ENCODE measurements at regions not wholly inside any gene's neighbourhood (a gene's known extent, or its start where the extent isn't known, plus 50 kb on each side); places are given as distances from the start of the nearest gene placed in this dataset.
A peak's percentile ranks its signal among the peaks of the same experiment; 100 is the strongest.

GRCh38 chr1:217965156-217965786 lies 319.8 kb upstream of the RRP15 start:
- no peak overlapping the region for H3K4me3 ChIP-seq (ENCODE audit: low read depth, low read length)
- H3K9me3 ChIP-seq (ENCODE audit: control insufficient read depth, insufficient read depth, low read length): peaks cover 2% of the 10 kb centered on the region
- DNase-seq (ENCODE audit: low read depth in 4 of 6, low spot score in 6 of 6): no peak
- H3K27me3 ChIP-seq (ENCODE audit: control insufficient read depth, insufficient read depth, low read length): no peaks in the 10 kb centered on the region
- 82% methylated on average over 8 of the region's 8 CpGs for WGBS (ENCODE audit: insufficient coverage)
- no peak overlapping the region for H3K27ac ChIP-seq (ENCODE audit: low read depth, low read length)
- no peaks in the 10 kb centered on the region for H3K4me1 ChIP-seq (ENCODE audit: control insufficient read depth, insufficient read depth, low read length)
- H3K36me3 ChIP-seq (ENCODE audit: control insufficient read depth, insufficient read depth, low read length): no peaks in the 10 kb centered on the region

GRCh38 chr1:217968085-217968484 lies 317.0 kb upstream of the RRP15 start:
- Histone ChIP-seq H3K4me3 (ENCODE audit: low read depth, low read length) (no peak overlapping the region), H3K9me3 (ENCODE audit: control insufficient read depth, insufficient read depth, low read length) (peaks cover 2% of the 10 kb centered on the region), H3K27ac (ENCODE audit: low read depth, low read length) (no peak overlapping the region), H3K4me1 (ENCODE audit: control insufficient read depth, insufficient read depth, low read length) (no peaks in the 10 kb centered on the region), H3K36me3 (ENCODE audit: control insufficient read depth, insufficient read depth, low read length) (no peaks in the 10 kb centered on the region), H3K27me3 (ENCODE audit: control insufficient read depth, insufficient read depth, low read length) (no peaks in the 10 kb centered on the region)
- DNase-seq (ENCODE audit: low read depth in 4 of 6, low spot score in 6 of 6): no peak
- WGBS (ENCODE audit: insufficient coverage): 95% methylated on average over 7 of the region's 7 CpGs

GRCh38 chr1:217969428-217969827 lies 315.7 kb upstream of the RRP15 start:
- Histone ChIP-seq H3K9me3 (ENCODE audit: control insufficient read depth, insufficient read depth, low read length) (peaks cover 2% of the 10 kb centered on the region), H3K27ac (ENCODE audit: low read depth, low read length) (no peak overlapping the region), H3K4me1 (ENCODE audit: control insufficient read depth, insufficient read depth, low read length) (no peaks in the 10 kb centered on the region), H3K36me3 (ENCODE audit: control insufficient read depth, insufficient read depth, low read length) (no peaks in the 10 kb centered on the region), H3K4me3 (ENCODE audit: low read depth, low read length) (no peak overlapping the region), H3K27me3 (ENCODE audit: control insufficient read depth, insufficient read depth, low read length) (no peaks in the 10 kb centered on the region)
- no peak for DNase-seq (ENCODE audit: low read depth in 4 of 6, low spot score in 6 of 6)
- 55% methylated on average over 5 of the region's 8 CpGs for WGBS (ENCODE audit: insufficient coverage)

GRCh38 chr1:217977943-217978342 lies 307.1 kb upstream of the RRP15 start:
- Histone ChIP-seq H3K27ac (ENCODE audit: low read depth, low read length) (no peak overlapping the region), H3K36me3 (ENCODE audit: control insufficient read depth, insufficient read depth, low read length) (no peaks in the 10 kb centered on the region), H3K27me3 (ENCODE audit: control insufficient read depth, insufficient read depth, low read length) (no peaks in the 10 kb centered on the region), H3K4me3 (ENCODE audit: low read depth, low read length) (no peak overlapping the region), H3K9me3 (ENCODE audit: control insufficient read depth, insufficient read depth, low read length) (no peaks in the 10 kb centered on the region), H3K4me1 (ENCODE audit: control insufficient read depth, insufficient read depth, low read length) (no peaks in the 10 kb centered on the region)
- no peak for DNase-seq (ENCODE audit: low read depth in 4 of 6, low spot score in 6 of 6)

GRCh38 chr1:217981430-217981829 lies 303.7 kb upstream of the RRP15 start:
- H3K9me3 ChIP-seq (ENCODE audit: control insufficient read depth, insufficient read depth, low read length): no peaks in the 10 kb centered on the region
- no peak for DNase-seq (ENCODE audit: low read depth in 4 of 6, low spot score in 6 of 6)
- WGBS (ENCODE audit: insufficient coverage): no CpG with 5 or more reads among the region's 1 CpG
- H3K27me3 ChIP-seq (ENCODE audit: control insufficient read depth, insufficient read depth, low read length): no peaks in the 10 kb centered on the region
- no peak overlapping the region for H3K4me3 ChIP-seq (ENCODE audit: low read depth, low read length)
- no peaks in the 10 kb centered on the region for H3K36me3 ChIP-seq (ENCODE audit: control insufficient read depth, insufficient read depth, low read length)
- H3K4me1 ChIP-seq (ENCODE audit: control insufficient read depth, insufficient read depth, low read length): no peaks in the 10 kb centered on the region
- no peak overlapping the region for H3K27ac ChIP-seq (ENCODE audit: low read depth, low read length)

GRCh38 chr1:217982331-217983050 lies 302.6 kb upstream of the RRP15 start:
- Histone ChIP-seq H3K27ac (ENCODE audit: low read depth, low read length) (no peak overlapping the region), H3K27me3 (ENCODE audit: control insufficient read depth, insufficient read depth, low read length) (no peaks in the 10 kb centered on the region), H3K4me1 (ENCODE audit: control insufficient read depth, insufficient read depth, low read length) (no peaks in the 10 kb centered on the region), H3K9me3 (ENCODE audit: control insufficient read depth, insufficient read depth, low read length) (no peaks in the 10 kb centered on the region), H3K4me3 (ENCODE audit: low read depth, low read length) (no peak overlapping the region), H3K36me3 (ENCODE audit: control insufficient read depth, insufficient read depth, low read length) (no peaks in the 10 kb centered on the region)
- 64% methylated on average over 10 of the region's 19 CpGs for WGBS (ENCODE audit: insufficient coverage)
- peak in 1 of 6 donors; percentile 58 for DNase-seq (ENCODE audit: low read depth in 4 of 6, low spot score in 6 of 6)

GRCh38 chr1:217983051-217983375 lies 302.1 kb upstream of the RRP15 start:
- Histone ChIP-seq H3K9me3 (ENCODE audit: control insufficient read depth, insufficient read depth, low read length) (no peaks in the 10 kb centered on the region), H3K4me1 (ENCODE audit: control insufficient read depth, insufficient read depth, low read length) (no peaks in the 10 kb centered on the region), H3K36me3 (ENCODE audit: control insufficient read depth, insufficient read depth, low read length) (no peaks in the 10 kb centered on the region), H3K27ac (ENCODE audit: low read depth, low read length) (no peak overlapping the region), H3K4me3 (ENCODE audit: low read depth, low read length) (no peak overlapping the region), H3K27me3 (ENCODE audit: control insufficient read depth, insufficient read depth, low read length) (no peaks in the 10 kb centered on the region)
- peak in 2 of 6 donors; percentile 23 to 70 for DNase-seq (ENCODE audit: low read depth in 4 of 6, low spot score in 6 of 6)
- WGBS (ENCODE audit: insufficient coverage): 47% methylated on average over 3 of the region's 4 CpGs

GRCh38 chr1:217985641-217986040 lies 299.5 kb upstream of the RRP15 start:
- no CpG with 5 or more reads among the region's 1 CpG for WGBS (ENCODE audit: insufficient coverage)
- no peaks in the 10 kb centered on the region for H3K36me3 ChIP-seq (ENCODE audit: control insufficient read depth, insufficient read depth, low read length)
- no peaks in the 10 kb centered on the region for H3K4me1 ChIP-seq (ENCODE audit: control insufficient read depth, insufficient read depth, low read length)
- H3K4me3 ChIP-seq (ENCODE audit: low read depth, low read length): no peak overlapping the region
- DNase-seq (ENCODE audit: low read depth in 4 of 6, low spot score in 6 of 6): no peak
- no peaks in the 10 kb centered on the region for H3K9me3 ChIP-seq (ENCODE audit: control insufficient read depth, insufficient read depth, low read length)
- H3K27ac ChIP-seq (ENCODE audit: low read depth, low read length): no peak overlapping the region
- no peaks in the 10 kb centered on the region for H3K27me3 ChIP-seq (ENCODE audit: control insufficient read depth, insufficient read depth, low read length)

- peak in 1 of 6 donors; percentile 13 for DNase-seq (ENCODE audit: low read depth in 4 of 6, low spot score in 6 of 6)
- no CpG with 5 or more reads among the region's 2 CpGs for WGBS (ENCODE audit: insufficient coverage)
- H3K27me3 ChIP-seq (ENCODE audit: control insufficient read depth, insufficient read depth, low read length): no peaks in the 10 kb centered on the region
- no peak overlapping the region for H3K4me3 ChIP-seq (ENCODE audit: low read depth, low read length)
- H3K9me3 ChIP-seq (ENCODE audit: control insufficient read depth, insufficient read depth, low read length): no peaks in the 10 kb centered on the region
- no peaks in the 10 kb centered on the region for H3K4me1 ChIP-seq (ENCODE audit: control insufficient read depth, insufficient read depth, low read length)
- no peaks in the 10 kb centered on the region for H3K36me3 ChIP-seq (ENCODE audit: control insufficient read depth, insufficient read depth, low read length)
- no peak overlapping the region for H3K27ac ChIP-seq (ENCODE audit: low read depth, low read length)
These were observed 295.6 kb upstream of the RRP15 start for GRCh38 chr1:217989510-217989909.

GRCh38 chr1:217993439-217993838 lies 291.7 kb upstream of the RRP15 start:
- Histone ChIP-seq H3K27me3 (ENCODE audit: control insufficient read depth, insufficient read depth, low read length) (no peaks in the 10 kb centered on the region), H3K27ac (ENCODE audit: low read depth, low read length) (no peak overlapping the region)
- WGBS (ENCODE audit: insufficient coverage): no CpG with 5 or more reads among the region's 4 CpGs

More at GRCh38 chr1:217993439-217993838, 291.7 kb upstream of the RRP15 start:
- H3K36me3 ChIP-seq (ENCODE audit: control insufficient read depth, insufficient read depth, low read length): no peaks in the 10 kb centered on the region
- H3K9me3 ChIP-seq (ENCODE audit: control insufficient read depth, insufficient read depth, low read length): no peaks in the 10 kb centered on the region
- DNase-seq (ENCODE audit: low read depth in 4 of 6, low spot score in 6 of 6): peak in 1 of 6 donors; percentile 37
- H3K4me3 ChIP-seq (ENCODE audit: low read depth, low read length): no peak overlapping the region
- no peaks in the 10 kb centered on the region for H3K4me1 ChIP-seq (ENCODE audit: control insufficient read depth, insufficient read depth, low read length)

All from spinal cord (tissue), 9 donors.